Calu3 (cell line): ENCODE measurements at regions not wholly inside any gene's neighbourhood (a gene's known extent, or its start where the extent isn't known, plus 50 kb on each side); places are given as distances from the start of the nearest gene placed in this dataset.

Experiments
- BruUV-seq: library from RNA; stranded (reverse); fragments of 400-500 nt; replicated peaks from 2 replicates; lab custom pipeline; 2021; lab: Mats Ljungman, UMichigan
- CTCF ChIA-PET: fragments of 300-600 bp; sonication (Branson Sonifier 250); formaldehyde crosslinking; loops from one replicate; lab custom pipeline; 2022; ENCODE audit warnings: antibody characterized with exemption; lab: Charles Lee
- DNase-seq: peaks from one replicate; pipeline ENCODE4 v3.0.0; 2022
- H3K27ac Mint-ChIP-seq: one replicate; pipeline ENCODE4 v1.8.0; 2022; ENCODE audit warnings: mixed read lengths; ENCODE audit not compliant: unreplicated experiment
- H3K27me3 Mint-ChIP-seq: one replicate; pipeline ENCODE4 v1.8.0; 2022; ENCODE audit warnings: mixed read lengths; ENCODE audit not compliant: unreplicated experiment
- H3K36me3 Mint-ChIP-seq: one replicate; pipeline ENCODE4 v1.8.0; 2022; ENCODE audit warnings: mild to moderate bottlenecking, moderate library complexity, mixed read lengths; ENCODE audit not compliant: insufficient read depth, unreplicated experiment
- H3K4me1 Mint-ChIP-seq: one replicate; pipeline ENCODE4 v1.8.0; 2022; ENCODE audit warnings: mild to moderate bottlenecking, low read depth, mixed read lengths; ENCODE audit not compliant: unreplicated experiment
- H3K4me3 Mint-ChIP-seq: one replicate; pipeline ENCODE4 v1.8.0; 2022; ENCODE audit warnings: mild to moderate bottlenecking, low read depth, moderate library complexity, mixed read lengths; ENCODE audit not compliant: unreplicated experiment
- H3K9me3 Mint-ChIP-seq: one replicate; pipeline ENCODE4 v1.8.0; 2022; ENCODE audit warnings: low read depth, mixed read lengths; ENCODE audit not compliant: unreplicated experiment
- CTCF ChIP-seq: fragments of 200-600 bp; IDR thresholded peaks from one replicate; pipeline ENCODE4 v1.8.0; 2022; ENCODE audit warnings: antibody characterized with exemption; ENCODE audit not compliant: unreplicated experiment
- intact Hi-C: fragments of 100-400 bp; cut with micrococcal nuclease; formaldehyde crosslinking; loops from one replicate; pipeline ENCODE4 v1.10.0; 2022; ENCODE audit not compliant: unreplicated experiment

- no peak overlapping the region for H3K27ac Mint-ChIP-seq
- no peak for DNase-seq
- intact Hi-C loops: no loop called here
- H3K4me1 Mint-ChIP-seq: no peaks in the 10 kb centered on the region
- BruUV-seq: no TSS peak
- TF ChIP-seq CTCF: no peak
- CTCF ChIA-PET: no interaction called here
- H3K9me3 Mint-ChIP-seq: peaks cover 10% of the 10 kb centered on the region
- no peaks in the 10 kb centered on the region for H3K27me3 Mint-ChIP-seq
- H3K36me3 Mint-ChIP-seq: no peaks in the 10 kb centered on the region
- H3K4me3 Mint-ChIP-seq: no peak overlapping the region
These were observed 745.9 kb upstream of the TENM4 start for GRCh38 chr11:80186692-80187091.

- Mint-ChIP-seq H3K27ac (no peak overlapping the region), H3K4me3 (no peak overlapping the region), H3K36me3 (no peaks in the 10 kb centered on the region), H3K9me3 (peaks cover 9% of the 10 kb centered on the region), H3K27me3 (no peaks in the 10 kb centered on the region), H3K4me1 (no peaks in the 10 kb centered on the region)
- DNase-seq: no peak
- CTCF ChIA-PET: no interaction called here
- no TSS peak for BruUV-seq
- TF ChIP-seq CTCF: no peak
- intact Hi-C loops: no loop called here
These were observed 742.1 kb upstream of the TENM4 start for GRCh38 chr11:80182901-80183300.

- no peak overlapping the region for H3K4me3 Mint-ChIP-seq
- H3K9me3 Mint-ChIP-seq: peaks cover 19% of the 10 kb centered on the region
- intact Hi-C loops: no loop called here
- H3K27ac Mint-ChIP-seq: no peak overlapping the region
- BruUV-seq: no TSS peak
- H3K27me3 Mint-ChIP-seq: no peaks in the 10 kb centered on the region
- no peak for DNase-seq
- H3K36me3 Mint-ChIP-seq: no peaks in the 10 kb centered on the region
- H3K4me1 Mint-ChIP-seq: no peaks in the 10 kb centered on the region
- CTCF ChIA-PET: no interaction called here
- no peak for TF ChIP-seq CTCF
These were observed 732.7 kb upstream of the TENM4 start for GRCh38 chr11:80173371-80174136.

GRCh38 chr11:80168796-80169195, 728.0 kb upstream of the TENM4 start:
- BruUV-seq: no TSS peak
- peaks cover 25% of the 10 kb centered on the region for H3K9me3 Mint-ChIP-seq
- H3K27ac Mint-ChIP-seq: no peak overlapping the region
- CTCF ChIA-PET: no interaction called here
- no peak for DNase-seq
- intact Hi-C loops: no loop called here
- no peaks in the 10 kb centered on the region for H3K27me3 Mint-ChIP-seq
- no peaks in the 10 kb centered on the region for H3K4me1 Mint-ChIP-seq
- no peaks in the 10 kb centered on the region for H3K36me3 Mint-ChIP-seq
- TF ChIP-seq CTCF: no peak
- no peak overlapping the region for H3K4me3 Mint-ChIP-seq
